ENCODE measurements at regions not wholly inside any gene's neighbourhood (a gene's known extent, or its start where the extent isn't known, plus 50 kb on each side); places are given as distances from the start of the nearest gene placed in this dataset.
"Not testable (repeated sequence)": the region's sequence is repeated elsewhere in the genome, so short reads cannot be mapped to it uniquely, and the experiment has no call there.

- no peak for ATAC-seq
- Histone ChIP-seq H3K9me3 (peaks cover 0 to 3% (median 0%) of the 10 kb centered on the region in 3 donors), H3K27me3 (no peaks in the 10 kb centered on the region), H3K4me1 (no peaks in the 10 kb centered on the region), H3K27ac (no peak overlapping the region), H3K36me3 (no peaks in the 10 kb centered on the region), H3K4me3 (no peak overlapping the region)
- in situ Hi-C loops (cut with MboI; ENCODE audit: low sequenced_read_pairs in 4 of 4) (no loop called here), intact Hi-C loops (cut with DNase I; ENCODE audit: low total_unique reads) (no loop called here)
- no peak for DNase-seq
- TF ChIP-seq POLR2A (IDR thresholded peaks at IDR 0.05) = no peak
- TF ChIP-seq CTCF (IDR thresholded peaks at IDR 0.05 in 4 of 5, conservative IDR thresholded peaks at IDR 0.05 in 1 of 5) = no peak
These were observed 131.8 kb upstream of the GNAI1 start for GRCh38 chr7:80002865-80003264.

DNA sequence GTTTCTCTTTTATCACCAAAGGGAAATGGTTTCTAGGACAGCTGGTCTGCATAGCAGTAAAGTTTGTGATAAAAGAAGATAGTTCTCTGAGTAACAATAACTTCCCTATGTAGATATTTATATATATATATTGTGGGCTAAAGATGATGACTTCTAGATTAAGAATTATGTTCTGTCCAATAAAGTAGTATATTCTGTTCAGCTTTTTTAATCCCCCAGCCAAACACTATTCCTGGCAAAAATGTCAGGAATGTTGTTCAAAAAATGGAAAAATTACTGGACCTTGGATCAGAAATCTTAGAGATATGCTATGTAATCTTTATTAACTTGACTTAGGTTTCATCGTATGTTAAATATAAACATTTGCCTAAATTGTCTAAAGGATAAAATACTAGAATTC, 136.3 kb upstream of the GNAI1 start:
- no peaks in the 10 kb centered on the region for H3K27me3 ChIP-seq
- H3K4me1 ChIP-seq = no peaks in the 10 kb centered on the region
- H3K27ac ChIP-seq = no peak overlapping the region
- H3K9me3 ChIP-seq = peaks cover 0 to 3% (median 0%) of the 10 kb centered on the region in 3 donors
- in situ Hi-C loops (cut with MboI; ENCODE audit: low sequenced_read_pairs in 4 of 4) = no loop called here
- TF ChIP-seq POLR2A (IDR thresholded peaks at IDR 0.05) (no peak), CTCF (IDR thresholded peaks at IDR 0.05 in 4 of 5, conservative IDR thresholded peaks at IDR 0.05 in 1 of 5) (no peak)
- ATAC-seq (no peak), DNase-seq (no peak)
- H3K36me3 ChIP-seq = no peaks in the 10 kb centered on the region
- no peak overlapping the region for H3K4me3 ChIP-seq
- intact Hi-C loops (cut with DNase I; ENCODE audit: low total_unique reads) = no loop called here

GRCh38 chr7:79997345-79997744, 137.3 kb upstream of the GNAI1 start:
- Histone ChIP-seq H3K36me3 (no peaks in the 10 kb centered on the region), H3K9me3 (peaks cover 0 to 3% (median 0%) of the 10 kb centered on the region in 3 donors), H3K4me1 (no peaks in the 10 kb centered on the region), H3K4me3 (no peak overlapping the region), H3K27me3 (no peaks in the 10 kb centered on the region), H3K27ac (no peak overlapping the region)
- ATAC-seq = no peak
- TF ChIP-seq CTCF (IDR thresholded peaks at IDR 0.05 in 4 of 5, conservative IDR thresholded peaks at IDR 0.05 in 1 of 5) (no peak), POLR2A (IDR thresholded peaks at IDR 0.05) (no peak)
- in situ Hi-C loops (cut with MboI; ENCODE audit: low sequenced_read_pairs in 4 of 4) = no loop called here
- intact Hi-C loops (cut with DNase I; ENCODE audit: low total_unique reads) = no loop called here
- DNase-seq = no peak

DNA sequence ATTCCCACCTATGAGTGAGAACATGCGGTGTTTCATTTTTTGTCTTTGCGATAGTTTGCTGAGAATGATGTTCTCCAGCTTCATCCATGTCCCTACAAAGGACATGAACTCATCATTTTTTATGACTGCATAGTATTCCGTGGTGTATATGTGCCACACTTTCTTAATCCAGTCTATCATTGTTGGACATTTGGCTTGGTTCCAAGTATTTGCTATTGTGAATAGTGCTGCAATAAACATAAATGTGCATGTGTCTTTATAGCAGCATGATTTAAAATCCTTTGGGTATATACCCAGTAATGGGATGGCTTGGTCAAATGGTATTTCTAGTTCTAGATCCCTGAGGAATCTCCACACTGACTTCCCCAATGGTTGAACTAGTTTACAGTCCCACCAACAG, 138.9 kb upstream of the GNAI1 start:
- intact Hi-C loops (cut with DNase I; ENCODE audit: low total_unique reads) = not testable (repeated sequence)

GRCh38 chr7:79988653-79989052, 146.0 kb upstream of the GNAI1 start:
- no peak overlapping the region for H3K4me3 ChIP-seq
- no peak for TF ChIP-seq CTCF (IDR thresholded peaks at IDR 0.05 in 4 of 5, conservative IDR thresholded peaks at IDR 0.05 in 1 of 5)
- no peak for TF ChIP-seq POLR2A (IDR thresholded peaks at IDR 0.05)
- intact Hi-C loops (cut with DNase I; ENCODE audit: low total_unique reads) = no loop called here
- H3K27ac ChIP-seq = no peak overlapping the region
- H3K36me3 ChIP-seq = no peaks in the 10 kb centered on the region
- in situ Hi-C loops (cut with MboI; ENCODE audit: low sequenced_read_pairs in 4 of 4) = no loop called here
- DNase-seq = no peak
- no peaks in the 10 kb centered on the region for H3K4me1 ChIP-seq
- H3K9me3 ChIP-seq = no peaks in the 10 kb centered on the region
- no peaks in the 10 kb centered on the region for H3K27me3 ChIP-seq
- no peak for ATAC-seq

More for the DNA sequence above, 138.9 kb upstream of the GNAI1 start:
- H3K4me1 ChIP-seq; H3K4me3 ChIP-seq; H3K36me3 ChIP-seq; in situ Hi-C loops (cut with MboI; ENCODE audit: low sequenced_read_pairs in 4 of 4); H3K27me3 ChIP-seq; H3K27ac ChIP-seq; H3K9me3 ChIP-seq; ATAC-seq; DNase-seq: not testable (repeated sequence)

Measured in gastrocnemius medialis (tissue), 4 donors.